WTC11 (cell line): ENCODE measurements at regions not wholly inside any gene's neighbourhood (a gene's known extent, or its start where the extent isn't known, plus 50 kb on each side); places are given as distances from the start of the nearest gene placed in this dataset.

Experiments
- CREM ChIP-seq: sonication (generic); formaldehyde crosslinking; IDR thresholded peaks from 2 replicates; pipeline ENCODE4 v1.8.1; 2022; ENCODE audit warnings: mild to moderate bottlenecking, missing genetic modification reagents, moderate library complexity
- CTCF ChIP-seq: fragments of 200-600 bp; IDR thresholded peaks from 2 replicates; pipeline ENCODE4 v1.8.0; 2022; ENCODE audit warnings: antibody characterized with exemption
- ESRRA ChIP-seq: sonication (generic); formaldehyde crosslinking; IDR thresholded peaks from 2 replicates; pipeline ENCODE4 v1.8.1; 2022; ENCODE audit warnings: mild to moderate bottlenecking, missing genetic modification reagents, borderline replicate concordance
- JUN ChIP-seq: sonication (generic); formaldehyde crosslinking; IDR thresholded peaks from 2 replicates; pipeline ENCODE4 v1.8.0; 2023; ENCODE audit warnings: mild to moderate bottlenecking, missing genetic modification reagents
- USF2 ChIP-seq: sonication (generic); formaldehyde crosslinking; IDR thresholded peaks from 2 replicates; pipeline ENCODE4 v1.8.1; 2023; ENCODE audit warnings: mild to moderate bottlenecking, missing genetic modification reagents, moderate library complexity
- ZBTB21 ChIP-seq: sonication (generic); formaldehyde crosslinking; IDR thresholded peaks from 2 replicates; pipeline ENCODE4 v1.8.1; 2023; ENCODE audit warnings: mild to moderate bottlenecking, missing genetic modification reagents, borderline replicate concordance
- ZNF121 ChIP-seq: sonication (generic); formaldehyde crosslinking; IDR thresholded peaks from 2 replicates; pipeline ENCODE4 v1.8.0; 2023; ENCODE audit warnings: missing genetic modification reagents

- TF ChIP-seq ESRRA (CRISPR knock-in tag) (no peak), CTCF (no peak), JUN (CRISPR knock-in tag) (no peak), CREM (no peak), ZNF121 (CRISPR knock-in tag) (no peak), USF2 (no peak), ZBTB21 (CRISPR knock-in tag) (no peak)
Measured at GRCh38 chr5:174245516-174246075, 200.1 kb downstream of the NSG2 start.
